ENCODE measurements at regions not wholly inside any gene's neighbourhood (a gene's known extent, or its start where the extent isn't known, plus 50 kb on each side); places are given as distances from the start of the nearest gene placed in this dataset.
A peak's percentile ranks its signal among the peaks of the same experiment; 100 is the strongest.

DNA sequence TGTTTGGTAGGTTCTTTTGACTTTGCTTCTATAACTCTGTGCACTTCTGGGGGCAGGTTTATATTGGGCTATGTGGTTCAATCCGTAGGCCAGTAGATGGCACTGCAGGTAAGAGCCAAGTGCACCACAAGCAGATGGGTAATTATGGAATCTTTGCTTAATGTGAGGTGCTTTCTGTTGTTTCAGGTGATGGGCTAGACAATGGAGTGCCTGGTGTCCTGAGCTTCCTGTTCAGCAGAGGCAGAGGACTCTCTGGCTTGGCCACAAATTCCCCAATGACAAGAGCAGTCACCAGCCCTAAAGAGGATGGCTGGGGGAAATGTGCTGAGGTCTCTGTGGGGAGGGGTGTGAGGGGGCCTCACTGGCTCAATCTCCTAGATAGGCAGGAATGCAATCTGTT, 455.0 kb downstream of the CCSER2 start:
- TF ChIP-seq, protein P1, sequence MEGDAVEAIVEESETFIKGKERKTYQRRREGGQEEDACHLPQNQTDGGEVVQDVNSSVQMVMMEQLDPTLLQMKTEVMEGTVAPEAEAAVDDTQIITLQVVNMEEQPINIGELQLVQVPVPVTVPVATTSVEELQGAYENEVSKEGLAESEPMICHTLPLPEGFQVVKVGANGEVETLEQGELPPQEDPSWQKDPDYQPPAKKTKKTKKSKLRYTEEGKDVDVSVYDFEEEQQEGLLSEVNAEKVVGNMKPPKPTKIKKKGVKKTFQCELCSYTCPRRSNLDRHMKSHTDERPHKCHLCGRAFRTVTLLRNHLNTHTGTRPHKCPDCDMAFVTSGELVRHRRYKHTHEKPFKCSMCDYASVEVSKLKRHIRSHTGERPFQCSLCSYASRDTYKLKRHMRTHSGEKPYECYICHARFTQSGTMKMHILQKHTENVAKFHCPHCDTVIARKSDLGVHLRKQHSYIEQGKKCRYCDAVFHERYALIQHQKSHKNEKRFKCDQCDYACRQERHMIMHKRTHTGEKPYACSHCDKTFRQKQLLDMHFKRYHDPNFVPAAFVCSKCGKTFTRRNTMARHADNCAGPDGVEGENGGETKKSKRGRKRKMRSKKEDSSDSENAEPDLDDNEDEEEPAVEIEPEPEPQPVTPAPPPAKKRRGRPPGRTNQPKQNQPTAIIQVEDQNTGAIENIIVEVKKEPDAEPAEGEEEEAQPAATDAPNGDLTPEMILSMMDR (conservative IDR thresholded peaks at IDR 0.05 in 1 of 2, IDR thresholded peaks at IDR 0.05 in 1 of 2; ENCODE audit: low read depth in 1 of 2, low read length in 2 of 2) = peak; percentile 13 to 22
- no peak for TF ChIP-seq EZH2 (IDR thresholded peaks at IDR 0.05; ENCODE audit: low read length, missing control alignments)

Measured in fibroblast of lung (primary cell).